ENCODE measurements at regions not wholly inside any gene's neighbourhood (a gene's known extent, or its start where the extent isn't known, plus 50 kb on each side); places are given as distances from the start of the nearest gene placed in this dataset.
"Not testable (repeated sequence)": the region's sequence is repeated elsewhere in the genome, so short reads cannot be mapped to it uniquely, and the experiment has no call there.

DNA sequence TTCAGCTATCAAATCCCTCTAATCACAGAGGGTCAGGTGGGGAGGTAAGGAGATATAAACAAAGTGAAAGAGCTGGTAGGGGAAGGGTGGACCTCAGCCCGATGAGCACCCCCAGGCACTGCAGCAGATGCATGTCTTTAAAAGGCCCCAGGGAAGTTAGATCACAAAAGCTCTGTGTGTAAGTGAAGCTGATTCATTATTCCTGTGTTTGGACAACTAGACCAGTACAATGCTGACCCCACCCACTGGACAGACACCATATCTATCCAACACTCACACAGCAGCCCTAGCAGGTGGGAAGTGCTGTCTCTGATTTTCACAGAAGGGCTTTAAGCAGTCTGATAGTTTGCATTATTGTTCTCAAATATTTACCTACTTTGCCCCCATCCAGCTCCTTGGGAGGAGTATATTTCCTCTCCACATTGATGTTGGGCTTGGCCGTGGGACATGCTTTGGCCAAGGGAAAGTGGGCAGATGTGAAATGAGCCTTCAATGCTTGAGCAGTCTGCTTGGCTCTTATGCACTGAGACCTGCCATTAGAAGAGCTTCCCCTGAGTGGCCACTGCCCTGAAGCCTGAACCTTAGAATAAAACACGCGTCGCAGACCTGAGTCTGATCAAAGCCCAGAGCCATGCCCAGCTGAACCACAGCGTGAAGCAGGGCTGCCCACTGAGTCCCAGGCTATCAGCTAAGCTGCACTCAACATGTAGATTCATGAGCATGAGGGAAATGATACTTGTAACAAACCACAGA lies 111.4 kb downstream of the COPS8 start:
- DNase-seq, result no peak

DNA sequence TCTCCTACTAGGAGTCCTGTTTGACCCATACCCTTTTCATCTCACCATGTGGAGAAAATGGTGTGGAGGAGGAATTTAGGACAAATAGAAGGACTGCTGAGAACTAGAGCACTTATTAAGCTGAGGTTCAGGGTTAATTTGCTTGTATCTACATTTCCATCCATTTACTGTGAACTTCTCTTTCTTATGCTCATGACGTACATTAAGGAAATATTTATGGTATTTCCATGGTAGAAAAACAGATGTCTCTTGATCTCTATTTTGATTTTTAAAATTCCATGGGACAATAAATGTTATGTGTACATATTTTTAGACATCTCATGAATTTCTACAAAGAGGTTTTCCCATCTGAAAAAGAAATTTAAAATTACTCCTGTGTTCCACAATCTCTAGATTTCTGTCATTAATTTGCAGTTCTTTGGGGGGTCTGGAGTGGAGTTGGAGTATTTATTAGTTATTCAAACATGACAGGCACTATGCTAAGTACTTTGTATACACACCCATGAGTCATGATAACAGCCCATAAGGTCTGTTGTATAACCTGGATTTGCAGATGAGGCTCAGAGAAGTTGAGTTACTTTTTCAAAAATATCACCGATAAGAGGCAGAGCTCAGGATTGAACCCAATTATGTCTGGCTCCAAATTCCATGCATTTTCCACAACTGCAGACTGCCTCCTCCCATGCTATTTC lies 112.6 kb downstream of the COPS8 start:
- no peak for DNase-seq

DNA sequence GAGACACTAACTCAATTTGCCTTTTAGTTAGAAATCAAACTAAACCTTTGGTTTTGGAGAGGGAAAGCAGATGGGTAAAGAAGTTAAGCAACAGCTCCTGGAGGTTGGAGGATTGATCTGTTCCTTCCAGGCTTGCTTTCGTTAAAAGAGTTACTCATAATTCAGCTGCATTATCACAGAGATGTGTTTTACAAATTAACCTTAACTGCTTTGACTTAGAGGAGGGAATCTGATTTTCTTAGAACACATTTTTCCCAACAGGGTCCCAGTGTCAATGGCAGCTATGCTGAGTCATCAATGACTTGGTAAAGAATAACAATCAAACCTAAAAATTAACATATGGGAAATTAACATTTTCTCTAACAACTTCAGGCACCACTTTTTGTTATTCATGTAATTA lies 113.4 kb downstream of the COPS8 start:
- DNase-seq, result no peak

DNA sequence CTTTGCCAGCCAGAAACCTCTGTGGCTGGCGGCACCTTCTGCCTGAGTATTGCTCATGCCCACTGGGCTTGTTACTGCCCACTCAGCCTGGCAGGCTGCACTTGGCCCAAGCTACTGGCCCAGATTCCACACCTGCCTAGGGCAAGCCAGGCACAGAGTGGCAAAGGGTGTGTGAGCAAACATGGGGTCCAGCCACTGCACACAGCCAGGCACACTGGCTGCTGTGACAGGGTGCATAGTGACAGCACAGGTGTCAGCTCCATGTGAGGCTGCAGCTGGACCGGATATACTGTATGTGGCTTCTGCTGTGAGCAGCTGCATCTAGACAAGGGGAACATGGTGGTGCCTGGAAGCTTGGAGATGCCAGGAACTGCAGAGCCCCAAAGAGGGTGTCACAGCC lies 113.9 kb downstream of the COPS8 start:
- no peak for DNase-seq

DNA sequence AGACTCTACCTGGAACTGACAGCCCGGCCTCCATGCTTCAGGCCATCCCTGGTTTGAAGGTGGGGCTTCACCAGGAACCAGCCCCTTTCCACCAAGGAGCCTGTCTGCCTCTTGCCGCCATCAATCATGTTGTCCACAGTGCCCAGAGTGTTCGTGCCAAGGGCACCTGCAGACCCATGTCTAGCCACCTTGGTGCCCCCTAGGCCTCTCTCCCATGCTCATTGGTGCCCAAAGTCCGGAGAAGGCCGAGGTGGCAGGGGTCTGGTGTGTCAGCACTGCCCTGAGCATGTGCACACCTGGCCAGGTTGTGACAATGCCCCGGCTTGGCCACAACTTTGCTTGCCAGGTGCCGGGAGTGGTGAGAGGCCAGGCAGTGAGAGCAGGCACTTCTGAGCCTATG lies 114.8 kb downstream of the COPS8 start:
- DNase-seq, result no peak

DNA sequence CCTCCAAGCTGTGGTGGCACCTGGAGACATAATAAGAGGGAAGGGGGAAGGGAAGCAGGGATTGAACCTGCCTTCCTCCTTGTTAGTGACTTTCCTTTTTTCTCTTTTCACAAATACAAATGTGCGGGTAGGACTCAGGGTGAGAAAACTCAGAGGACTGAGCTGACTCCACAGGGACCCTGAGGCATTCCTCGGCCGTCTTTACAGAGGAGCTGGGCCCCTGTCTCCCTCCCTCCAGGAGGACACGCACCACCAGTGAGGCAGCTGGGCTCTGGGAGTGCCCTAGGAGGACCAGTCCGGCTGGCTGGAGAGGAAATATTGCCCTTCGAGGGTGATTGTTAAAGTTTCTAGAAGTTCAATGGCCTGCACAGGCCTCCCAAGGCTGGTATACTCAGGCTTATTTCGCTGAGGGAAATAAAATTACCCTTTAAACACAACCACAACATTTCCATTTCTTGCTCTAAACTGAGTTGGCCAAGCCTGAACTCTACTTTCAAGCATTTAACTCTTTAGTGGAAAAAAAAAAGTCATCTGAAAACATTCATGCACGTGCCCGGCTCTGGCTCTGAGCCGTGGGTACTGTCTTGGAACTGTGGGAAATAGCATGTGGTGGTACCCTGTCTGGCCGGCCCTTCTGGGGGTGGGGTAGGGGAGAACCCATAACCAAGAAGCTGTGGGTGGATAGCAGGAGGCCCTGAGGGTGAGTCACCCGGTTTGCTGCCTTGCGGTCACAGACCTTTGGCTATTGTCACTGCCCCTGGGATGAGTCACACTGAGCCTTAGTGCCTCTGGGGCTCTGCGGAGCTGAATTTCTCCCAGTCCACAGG lies 116.0 kb downstream of the COPS8 start:
- DNase-seq, result no peak

DNA sequence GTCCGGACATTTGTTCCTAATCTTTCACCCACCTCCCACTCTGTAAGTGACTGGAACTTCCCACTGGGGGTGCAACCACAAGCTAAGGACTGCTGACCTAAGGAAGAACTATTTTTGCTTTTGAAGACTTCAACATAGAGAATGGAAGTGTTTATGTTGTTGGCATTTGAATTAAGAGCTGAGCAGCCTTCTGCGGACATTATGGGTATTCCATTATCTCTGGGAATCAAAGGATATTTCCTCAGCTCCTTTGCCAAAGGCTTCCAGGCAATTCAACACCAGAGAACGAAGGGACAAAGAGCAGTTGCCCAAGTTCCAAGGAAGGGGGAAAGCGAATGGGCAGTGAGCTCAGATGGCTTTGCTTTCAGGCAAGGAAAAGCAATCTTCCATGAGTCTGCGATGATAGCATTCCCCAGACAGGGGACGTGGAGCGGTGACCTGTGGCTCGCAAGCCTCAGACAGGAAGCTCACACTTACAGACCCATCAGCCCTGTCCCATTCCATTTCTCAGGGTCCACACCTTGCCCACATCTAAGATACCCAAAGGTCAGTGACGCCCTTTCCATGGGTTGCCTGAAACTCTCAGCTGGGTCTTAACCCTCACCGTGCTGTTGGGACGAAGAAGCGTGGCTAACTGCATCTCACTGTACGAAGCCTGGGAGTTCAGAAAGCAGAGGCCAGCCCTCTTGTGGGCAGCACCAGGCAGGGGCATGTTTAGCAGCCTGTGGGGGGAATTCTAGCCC lies 116.8 kb downstream of the COPS8 start:
- no peak for DNase-seq

DNA sequence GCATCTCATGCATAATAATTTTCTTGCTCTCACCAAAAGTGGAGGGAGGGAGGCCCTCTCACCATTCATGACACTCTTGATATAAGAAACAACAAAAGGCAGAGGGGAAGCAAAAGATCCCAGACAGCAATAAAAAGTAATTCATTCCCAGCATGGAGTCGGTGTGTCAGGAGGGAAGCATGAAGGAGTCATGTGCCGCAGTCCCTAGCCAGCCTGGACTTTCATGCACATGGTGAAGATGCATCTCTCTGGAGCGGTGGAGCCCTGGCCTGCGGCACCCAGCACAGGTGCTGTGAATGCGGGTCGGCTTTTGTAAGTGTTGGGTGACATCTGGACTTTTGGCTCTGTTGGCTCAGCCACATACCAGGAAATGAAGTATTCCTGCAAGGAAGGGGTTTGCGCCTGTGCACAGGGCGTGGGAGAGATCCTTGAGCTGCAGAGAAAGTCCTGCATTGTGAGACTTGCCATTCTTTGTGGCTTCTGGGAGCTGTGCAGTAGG lies 119.4 kb downstream of the COPS8 start:
- no peak for DNase-seq

DNA sequence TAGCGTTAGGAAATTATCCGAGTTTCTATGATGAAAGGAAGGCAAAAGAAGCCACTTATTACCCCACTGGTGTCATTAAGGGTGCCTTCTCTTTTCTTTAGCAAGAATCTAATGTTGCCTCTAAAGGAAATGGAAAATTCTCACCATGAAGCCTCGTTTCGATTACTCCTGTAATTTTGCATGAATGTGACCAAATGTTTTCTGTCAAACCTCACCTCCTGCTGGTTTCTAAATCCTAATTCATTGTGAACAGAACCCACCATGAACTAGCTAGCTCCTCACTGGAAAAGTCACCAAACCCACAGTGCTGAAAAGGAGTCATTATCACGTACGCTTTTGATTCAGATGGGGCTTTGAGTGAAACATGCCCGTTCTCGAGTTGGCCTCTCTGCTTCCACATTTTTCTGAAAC lies 119.9 kb downstream of the COPS8 start:
- no peak for DNase-seq

DNA sequence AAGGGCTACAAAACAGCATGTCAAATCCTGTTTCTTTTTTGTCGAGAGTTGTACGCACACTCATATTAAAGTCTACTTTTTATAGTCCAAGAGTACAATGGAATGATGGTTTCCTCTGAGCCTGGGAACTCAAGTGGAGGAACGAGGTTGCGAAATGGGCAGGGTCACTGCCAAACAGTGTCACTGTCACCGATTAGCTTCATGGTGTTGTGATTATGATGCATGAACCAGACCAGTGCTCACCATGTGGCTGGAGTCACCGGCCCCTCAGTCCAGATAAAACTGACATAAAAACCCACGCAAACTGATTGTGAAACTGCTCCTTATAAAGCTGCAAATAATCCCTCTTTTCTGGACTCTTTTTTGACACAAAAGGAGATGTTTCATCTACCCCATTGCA lies 122.0 kb downstream of the COPS8 start:
- no peak for DNase-seq

DNA sequence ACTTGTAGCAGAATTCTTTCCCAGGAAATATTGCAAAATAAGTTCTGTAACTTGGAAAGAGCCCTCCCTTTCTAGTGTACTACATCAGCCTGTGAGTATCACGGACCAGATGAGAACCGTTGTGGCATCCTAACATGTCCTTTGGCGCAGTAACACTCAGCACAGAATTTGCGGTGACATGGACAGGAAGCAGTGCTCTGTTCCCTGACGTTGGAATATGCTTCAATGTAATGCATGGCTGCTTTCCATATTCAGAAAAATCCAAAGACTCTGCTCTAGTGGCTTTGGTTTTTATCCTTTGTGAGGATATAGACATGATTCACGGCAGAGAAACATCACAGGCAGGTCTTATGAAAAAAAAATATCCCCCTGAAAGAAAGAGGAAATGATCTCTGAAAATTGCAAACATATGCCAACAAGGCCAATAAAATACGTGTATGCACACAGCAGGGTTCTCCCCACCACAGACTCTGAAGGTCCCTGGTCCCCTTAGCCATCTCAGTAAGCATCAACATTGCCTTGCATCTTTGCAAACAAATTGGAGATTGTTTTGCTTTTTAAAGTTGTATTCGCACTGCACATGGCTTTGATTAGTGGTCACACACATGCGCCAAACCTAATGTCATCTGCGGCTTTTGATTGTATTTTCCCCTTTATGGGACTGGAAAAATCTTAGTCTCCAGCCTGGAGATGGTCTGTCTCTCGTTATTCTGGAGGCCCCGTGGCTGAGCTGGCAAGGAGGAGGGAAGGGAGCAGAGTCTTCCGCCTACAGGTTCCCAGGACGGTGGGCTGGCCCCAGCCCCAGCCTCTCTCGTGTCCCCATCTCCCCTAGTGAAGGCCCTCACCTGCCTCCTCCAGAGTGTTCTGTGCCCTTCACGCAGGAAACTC lies 122.9 kb downstream of the COPS8 start:
- DNase-seq, result no peak

DNA sequence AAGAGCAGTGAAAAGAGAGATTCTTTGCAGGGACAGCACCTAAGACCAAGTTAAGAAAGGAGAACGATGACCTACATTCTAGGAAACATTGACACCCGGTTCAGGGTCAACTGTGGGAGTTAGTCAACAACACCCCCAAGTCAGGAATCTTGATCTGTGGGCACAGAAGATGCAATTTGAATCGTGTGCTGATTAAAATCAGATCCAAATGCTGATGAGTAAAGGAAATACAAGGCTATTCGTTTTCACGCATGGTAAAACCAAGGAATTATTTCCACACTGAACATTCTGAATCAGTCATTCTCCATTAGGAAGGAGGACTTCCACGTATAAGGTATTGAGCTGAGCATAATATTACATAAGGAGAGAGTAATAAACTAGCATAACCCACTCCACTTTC lies 124.2 kb downstream of the COPS8 start:
- no peak for DNase-seq

DNA sequence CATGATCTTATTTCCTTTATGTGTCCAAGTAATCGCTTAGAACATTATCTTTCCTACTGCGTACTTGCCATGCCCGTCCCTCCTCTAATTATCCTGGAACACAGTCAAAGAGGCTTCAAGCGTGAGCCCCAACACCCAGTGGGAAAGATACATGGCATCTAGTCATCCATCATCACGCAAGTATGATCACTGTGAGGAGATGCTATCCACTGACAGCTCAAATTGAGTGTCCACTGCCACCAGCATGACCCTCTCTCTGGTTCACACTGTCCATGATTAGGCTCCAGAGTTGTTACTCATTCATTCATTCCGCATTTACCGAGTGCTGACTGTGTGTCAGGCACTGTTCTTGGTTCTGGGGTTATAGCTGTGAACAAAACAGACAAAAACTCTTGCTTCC lies 124.6 kb downstream of the COPS8 start:
- no peak for DNase-seq

DNA sequence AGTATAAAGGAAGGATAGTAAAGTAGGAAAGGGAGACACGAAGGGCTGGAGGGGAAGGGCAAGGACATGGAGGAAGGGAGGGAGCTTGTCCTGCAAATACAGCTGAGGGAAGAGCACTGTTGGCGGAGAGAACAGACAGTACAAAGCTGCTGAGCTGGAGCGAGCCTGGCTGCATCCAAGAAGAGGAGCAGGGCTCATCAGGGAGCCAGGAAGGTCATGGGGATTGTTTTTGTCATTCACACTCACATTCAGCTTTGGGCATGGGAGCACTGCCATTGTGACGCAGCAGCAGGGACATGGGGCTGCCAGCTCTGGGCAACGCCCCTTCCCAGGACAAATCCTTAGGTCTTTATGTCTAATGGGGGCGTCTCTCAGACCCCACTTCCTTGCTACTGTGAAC lies 125.1 kb downstream of the COPS8 start:
- DNase-seq, result no peak

DNA sequence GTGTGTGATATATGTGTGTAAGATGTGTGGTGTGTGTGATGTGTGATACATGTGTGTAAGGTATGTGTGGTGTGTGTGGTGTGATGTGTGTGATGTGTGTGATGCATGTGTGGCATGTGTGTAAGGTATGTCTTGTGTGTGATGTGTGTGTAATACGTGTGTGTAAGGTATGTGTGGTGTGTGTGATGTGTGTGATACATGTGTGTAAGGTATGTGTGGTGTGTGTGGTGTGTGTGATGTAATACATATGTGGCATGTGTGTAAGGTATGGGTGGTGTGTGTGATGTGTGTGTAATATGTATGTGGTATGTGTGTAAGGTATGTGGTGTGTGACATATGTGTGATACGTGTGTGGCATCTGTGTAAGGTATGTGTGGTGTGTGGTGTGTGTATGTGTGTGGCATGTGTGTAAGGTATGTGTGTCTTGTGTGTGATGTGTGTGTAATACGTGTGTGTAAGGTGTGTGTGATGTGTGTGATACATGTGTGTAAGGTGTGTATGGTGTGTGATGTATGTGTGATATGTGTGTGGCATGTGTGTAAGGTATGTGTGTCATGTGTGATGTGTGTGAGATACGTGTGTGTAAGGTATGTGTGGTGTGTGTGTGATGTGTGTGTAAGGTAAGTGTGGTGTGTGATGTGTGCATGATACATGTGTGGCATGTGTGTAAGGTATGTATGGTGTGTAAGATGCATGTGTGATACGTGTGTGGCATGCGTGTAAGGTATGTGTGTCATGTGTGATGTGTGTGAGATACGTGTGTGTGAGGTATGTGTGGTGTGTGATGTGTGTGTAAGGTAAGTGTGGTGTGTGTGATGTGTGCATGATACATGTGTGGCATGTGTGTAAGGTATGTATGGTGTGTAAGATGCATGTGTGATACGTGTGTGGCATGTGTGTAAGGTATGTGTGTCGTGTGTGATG lies 126.9 kb downstream of the COPS8 start:
- not testable (repeated sequence) for DNase-seq

DNA sequence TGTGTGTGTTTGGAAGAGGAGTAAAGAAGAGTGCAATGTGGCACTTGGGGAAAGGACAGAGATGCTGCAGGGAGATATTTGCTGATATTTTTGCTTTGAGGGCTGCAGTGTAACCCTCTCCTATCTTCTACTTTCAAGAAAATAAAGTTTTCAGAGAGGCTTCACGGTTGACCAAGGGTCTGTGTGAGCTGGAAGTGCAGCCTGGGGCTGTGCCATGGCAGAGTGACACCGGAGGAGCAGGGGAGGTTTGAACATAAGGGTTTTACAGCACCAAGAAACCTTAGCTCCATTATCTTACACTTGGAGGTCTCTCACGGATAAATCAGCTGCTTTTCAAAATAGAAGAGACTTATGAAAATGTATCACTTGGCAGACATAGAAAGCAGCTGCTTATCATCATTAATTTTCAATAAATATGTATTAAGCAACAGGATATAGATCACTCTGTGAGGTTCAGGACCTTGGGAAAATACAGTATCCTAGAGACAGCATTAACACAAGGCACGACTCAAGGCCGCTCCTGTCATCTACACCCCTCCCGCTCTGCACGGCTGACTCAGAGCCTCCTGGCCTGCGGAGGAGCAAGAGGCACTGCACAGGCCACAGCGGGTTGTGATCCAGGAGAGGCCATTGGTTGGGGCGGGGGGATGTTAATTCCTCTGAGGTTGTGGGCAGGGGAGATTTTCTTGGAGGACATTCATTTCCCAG lies 127.8 kb downstream of the COPS8 start:
- no peak for DNase-seq

DNA sequence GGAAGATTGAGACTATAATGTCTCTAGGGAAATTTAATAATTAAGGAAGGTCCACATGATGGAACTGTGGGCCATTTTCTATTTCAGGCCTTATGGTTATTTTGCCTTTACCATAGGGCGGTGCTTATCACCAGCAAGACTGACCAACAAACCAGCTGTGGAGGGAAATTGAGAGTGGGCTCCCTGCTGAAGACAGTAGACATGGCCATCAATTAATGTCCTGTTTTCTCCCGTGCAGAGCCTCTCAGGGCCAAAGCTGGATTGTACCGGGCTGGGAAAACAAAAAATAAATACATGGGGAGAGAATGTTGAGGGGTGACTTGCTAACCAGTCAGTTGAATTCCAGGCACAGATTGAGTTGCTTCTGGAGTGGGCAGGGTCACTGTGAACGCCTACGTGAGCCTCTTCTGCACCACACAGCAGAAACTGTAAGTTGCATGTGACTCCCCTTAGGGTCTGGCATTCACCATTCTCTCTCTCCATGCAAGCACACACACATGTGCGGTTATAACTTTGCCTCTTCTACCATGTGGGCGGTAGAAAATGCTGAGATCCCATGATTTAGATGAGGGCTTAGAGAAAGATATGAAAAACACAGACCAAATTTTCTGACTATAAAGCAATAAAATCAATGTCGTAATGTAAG lies 128.5 kb downstream of the COPS8 start:
- no peak for DNase-seq

DNA sequence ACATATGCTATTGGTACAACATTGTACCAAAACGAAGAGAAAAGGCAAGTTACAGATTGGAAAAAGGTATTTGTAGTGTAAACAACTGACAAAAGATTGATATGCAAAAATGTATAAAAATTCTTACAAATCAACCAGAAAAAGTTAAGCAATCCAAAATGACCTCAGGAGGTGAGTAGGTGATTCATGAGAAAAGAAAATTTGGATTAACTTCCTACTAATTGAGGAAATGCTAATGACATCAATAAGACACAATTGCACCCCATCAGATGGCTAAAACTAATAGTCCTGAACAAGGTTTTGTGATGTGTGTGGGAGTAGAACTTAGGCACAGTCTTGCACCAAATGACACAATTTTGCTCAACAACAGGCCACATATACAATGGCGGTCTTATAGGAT lies 129.3 kb downstream of the COPS8 start:
- no peak for DNase-seq

DNA sequence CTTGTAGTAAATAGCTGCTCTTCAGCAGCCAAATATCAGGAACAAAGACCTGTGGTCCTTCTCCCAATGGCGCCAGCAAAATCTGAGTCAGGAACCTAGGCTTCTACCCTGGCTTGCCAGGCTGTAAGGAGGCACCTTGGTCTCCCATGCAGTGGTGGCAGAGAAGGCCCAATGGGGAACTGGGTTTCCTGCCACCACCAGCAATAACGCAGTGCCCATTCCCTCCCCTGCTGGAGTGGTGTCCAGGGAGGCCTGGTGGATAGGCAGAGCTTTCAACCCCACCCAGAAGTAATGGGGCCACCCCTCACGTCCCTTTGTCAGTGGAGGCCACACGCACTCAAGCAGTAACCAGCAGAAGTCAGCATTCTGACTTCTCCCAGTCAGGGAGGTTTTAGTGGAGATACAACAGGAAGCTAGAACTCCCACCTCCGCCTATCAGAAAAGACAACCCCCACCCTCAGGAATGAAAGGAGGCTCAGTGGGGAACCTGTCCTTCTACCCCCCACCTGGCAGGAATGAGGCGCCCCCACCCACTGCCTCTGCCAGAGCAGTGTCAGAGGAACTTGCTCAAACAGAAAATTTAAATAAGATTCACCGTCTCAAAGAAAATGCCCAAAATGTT lies 132.4 kb downstream of the COPS8 start:
- no peak for DNase-seq

Data from activated CD4-positive, alpha-beta T cell treated with anti-CD3 and anti-CD28 coated beads, Interleukin-2, amount 50 U/mL, for 1 hour (primary cell).